HepG2 (cell line): ENCODE measurements at regions not wholly inside any gene's neighbourhood (a gene's known extent, or its start where the extent isn't known, plus 50 kb on each side); places are given as distances from the start of the nearest gene placed in this dataset.

ENCODE experiments used
- ATAC-seq: fragments of 200-7000 bp; cut with Tn5 transposase; 3 replicates; pipeline ENCODE4 v1.9.1; 2020; ENCODE audit warnings: mild to moderate bottlenecking, moderate library complexity
- BruUV-seq: library from RNA; stranded (reverse); fragments of 400-500 nt; replicated peaks from 2 replicates; lab custom pipeline; 2021; lab: Mats Ljungman, UMichigan
- CTCF ChIA-PET: fragments of 300-600 bp; formaldehyde crosslinking; extraction: SDS; loops from one replicate; lab custom pipeline; 2021; ENCODE audit warnings: low total read pairs, inconsistent platforms, low intra/inter-chr PET ratio; lab: Yijun Ruan, JAX
- POLR2A ChIA-PET: fragments of 350-600 bp; sonication (Branson Sonifier 250); formaldehyde crosslinking; loops from one replicate; lab custom pipeline; 2020; ENCODE audit warnings: antibody characterized with exemption, inconsistent platforms; lab: Yijun Ruan, JAX
- DNase-seq: peaks from one replicate; pipeline ENCODE4 v3.0.0-alpha.2; 2015; ENCODE audit warnings: low spot score
- FAIRE-seq: peaks from 3 replicates; lab custom pipeline; 2011; peaks lifted over from hg19 to GRCh38; lab: Jason Lieb, UNC
- H2AFZ ChIP-seq: one replicate; pipeline ENCODE4 v1.6.1; 2011; ENCODE audit warnings: low read length, inconsistent platforms
- H3K27ac ChIP-seq: fragments of 300-600 bp; 3 replicates; pipeline ENCODE4 v1.8.0; 2011; ENCODE audit warnings: mixed run types, mild to moderate bottlenecking, mixed read lengths, low read length, inconsistent platforms; ENCODE audit not compliant: insufficient read depth; ENCODE audit errors: extremely low read length
- H3K27me3 ChIP-seq, 2 experiments: fragments of 200-600 bp in 1 of 2; 2 replicates in 1 of 2; 3 replicates in 1 of 2; pipeline versions ENCODE4 v1.6.0 to v1.8.0; 2011; ENCODE audit warnings: low read length in 2 of 2, mild to moderate bottlenecking in 2 of 2, moderate library complexity in 2 of 2, inconsistent platforms in 1 of 2; ENCODE audit not compliant: insufficient read depth in 2 of 2, control insufficient read depth in 1 of 2
- H3K36me3 ChIP-seq, 2 experiments: fragments of 200-600 bp in 1 of 2; replicated peaks in 1 of 2; 2 replicates in 1 of 2; 3 replicates in 1 of 2; pipeline versions ENCODE4 v1.5.1 to v1.8.0; 2011; ENCODE audit warnings: low read length in 2 of 2, inconsistent platforms in 1 of 2; ENCODE audit not compliant: insufficient read depth in 2 of 2, control insufficient read depth in 1 of 2
- H3K4me1 ChIP-seq: 2 replicates; pipeline ENCODE4 v1.5.1; 2012; ENCODE audit warnings: low read length, inconsistent platforms; ENCODE audit not compliant: insufficient read depth
- H3K4me2 ChIP-seq: 2 replicates; pipeline ENCODE4 v1.6.0; 2011; ENCODE audit warnings: low read depth, low read length, inconsistent platforms
- H3K4me3 ChIP-seq, 3 experiments: fragments of 200-600 bp in 1 of 3; sonication (generic), shearing (Covaris generic) in 1 of 3; replicated peaks in 1 of 3; 2 replicates each; pipeline ENCODE4 v1.5.1; 2011 to 2016; ENCODE audit warnings: low read length in 3 of 3, inconsistent platforms in 2 of 3, low read depth in 2 of 3, mild to moderate bottlenecking in 2 of 3, control low read depth in 1 of 3, mixed read lengths in 1 of 3; ENCODE audit not compliant: insufficient read depth in 1 of 3
- H3K79me2 ChIP-seq: one replicate; pipeline ENCODE4 v1.6.1; 2011; ENCODE audit warnings: low read length, inconsistent platforms; ENCODE audit not compliant: insufficient read depth
- H3K9ac ChIP-seq: 2 replicates; pipeline ENCODE4 v1.6.0; 2011; ENCODE audit warnings: mild to moderate bottlenecking, low read depth, low read length, inconsistent platforms; ENCODE audit not compliant: insufficient read depth
- H3K9me3 ChIP-seq: 2 replicates; pipeline ENCODE4 v1.5.1; 2012; ENCODE audit warnings: mild to moderate bottlenecking, low read length
- H4K20me1 ChIP-seq: 2 replicates; pipeline ENCODE4 v1.6.0; 2011; ENCODE audit warnings: inconsistent platforms, mild to moderate bottlenecking, low read length, moderate library complexity; ENCODE audit not compliant: insufficient read depth
- E2F1 ChIP-seq: sonication (generic); formaldehyde crosslinking; IDR thresholded peaks from 2 replicates; pipeline ENCODE4 v1.5.0; 2020; ENCODE audit warnings: missing genetic modification reagents
- FIP1L1 ChIP-seq: fragments of 200-400 bp; formaldehyde crosslinking; IDR thresholded peaks from 2 replicates; pipeline ENCODE4 v1.6.1; 2018; ENCODE audit warnings: low read depth, mild to moderate bottlenecking, low read length, moderate library complexity, borderline replicate concordance; ENCODE audit not compliant: insufficient read depth
- GATA4 ChIP-seq: sonication (generic); IDR thresholded peaks from 2 replicates; pipeline ENCODE4 v1.6.1; 2016; ENCODE audit warnings: antibody characterized with exemption, low read depth, borderline replicate concordance
- IRF9 ChIP-seq: sonication (generic); formaldehyde crosslinking; IDR thresholded peaks from 2 replicates; pipeline ENCODE4 v1.8.0; 2022; ENCODE audit warnings: missing genetic modification reagents, mild to moderate bottlenecking, borderline replicate concordance
- PTBP1 ChIP-seq: fragments of 200-400 bp; formaldehyde crosslinking; IDR thresholded peaks from 2 replicates; pipeline ENCODE4 v1.6.1; 2018; ENCODE audit warnings: low read length, low read depth; ENCODE audit not compliant: poor library complexity, severe bottlenecking
- RERE ChIP-seq: IDR thresholded peaks from 2 replicates; pipeline ENCODE4 v1.6.1; 2016; ENCODE audit warnings: low read depth, missing genetic modification reagents, missing compliant biosample characterization
- TEF ChIP-seq: sonication (generic); formaldehyde crosslinking; IDR thresholded peaks from 2 replicates; pipeline ENCODE4 v1.5.0; 2020; ENCODE audit warnings: missing genetic modification reagents
- U2AF2 ChIP-seq: fragments of 200-400 bp; formaldehyde crosslinking; IDR thresholded peaks from 2 replicates; pipeline ENCODE4 v1.6.1; 2017; ENCODE audit warnings: low read depth, mild to moderate bottlenecking, low read length
- ZFP41 ChIP-seq: sonication (generic); formaldehyde crosslinking; IDR thresholded peaks from 2 replicates; pipeline ENCODE4 v1.4.0; 2020; ENCODE audit warnings: mild to moderate bottlenecking, missing genetic modification reagents, borderline replicate concordance
- ZNF446 ChIP-seq: sonication (generic); formaldehyde crosslinking; IDR thresholded peaks from 2 replicates; pipeline ENCODE4 v1.5.0; 2020; ENCODE audit warnings: mild to moderate bottlenecking, missing genetic modification reagents
- ZNF644 ChIP-seq: IDR thresholded peaks from 2 replicates; pipeline ENCODE4 v1.6.1; 2016; ENCODE audit warnings: low read depth
- WGBS: methylation state at CpG from one replicate; pipeline ENCODE4 v1.1.6; 2017; ENCODE audit warnings: low lambda C conversion rate; 5-methylcytosine and 5-hydroxymethylcytosine counted together
- in situ Hi-C: cut with HindIII; loops from 2 replicates; pipeline ENCODE4 v1.10.0; 2017; ENCODE audit warnings: low pct_unique_long_range_greater_than_20kb; ENCODE audit not compliant: extremely low pct_ligation_motif_present
- intact Hi-C: fragments of 100-400 bp; cut with micrococcal nuclease; formaldehyde crosslinking; loops from one replicate; pipeline ENCODE4 v1.10.0; 2022; ENCODE audit not compliant: unreplicated experiment

GRCh38 chr3:64970634-64971033, 282.8 kb upstream of the ADAMTS9 start:
- Histone ChIP-seq H3K9ac (no peak overlapping the region), H4K20me1 (no peaks in the 10 kb centered on the region), H3K4me3 (no peak overlapping the region), H3K36me3 (no peaks in the 10 kb centered on the region), H3K4me1 (no peaks in the 10 kb centered on the region), H3K9me3 (no peaks in the 10 kb centered on the region), H3K4me2 (no peak overlapping the region), H3K27me3 (no peaks in the 10 kb centered on the region), H3K27ac (no peak overlapping the region), H3K79me2 (no peaks in the 10 kb centered on the region), H2AFZ (no peak overlapping the region)
- intact Hi-C loops = no loop called here
- CTCF ChIA-PET = no interaction called here
- in situ Hi-C loops = no loop called here
- BruUV-seq = no TSS peak
- POLR2A ChIA-PET = no interaction called here
- DNase-seq (no peak), FAIRE-seq (no peak), ATAC-seq (no peak)
- TF ChIP-seq PTBP1 (no peak), FIP1L1 (no peak), ZFP41 (CRISPR knock-in tag) (no peak), RERE (CRISPR knock-in tag) (no peak), ZNF446 (no peak), U2AF2 (no peak), ZNF644 (no peak), TEF (no peak), IRF9 (no peak), GATA4 (no peak), E2F1 (CRISPR knock-in tag) (no peak)
- 27% methylated on average over 3 of the region's 3 CpGs for WGBS
